ENCODE measurements at regions not wholly inside any gene's neighbourhood (a gene's known extent, or its start where the extent isn't known, plus 50 kb on each side); places are given as distances from the start of the nearest gene placed in this dataset.

- DNase-seq (ENCODE audit: low spot score, unreplicated experiment) = no peak
- Mint-ChIP-seq H3K36me3 (ENCODE audit: insufficient read depth) (no peaks in the 10 kb centered on the region), H3K4me1 (ENCODE audit: low read depth) (peaks cover 10% of the 10 kb centered on the region), H3K9me3 (ENCODE audit: low read depth) (no peaks in the 10 kb centered on the region), H3K27ac (no peak overlapping the region), H3K4me3 (ENCODE audit: low read depth) (no peak overlapping the region), H3K27me3 (peaks cover 54% of the 10 kb centered on the region)
- no peak for TF ChIP-seq CTCF (IDR thresholded peaks at IDR 0.05; ENCODE audit: unreplicated experiment)
These were observed 80.5 kb upstream of the DHRSX start for GRCh38 chrX:2581296-2581695.

DNA sequence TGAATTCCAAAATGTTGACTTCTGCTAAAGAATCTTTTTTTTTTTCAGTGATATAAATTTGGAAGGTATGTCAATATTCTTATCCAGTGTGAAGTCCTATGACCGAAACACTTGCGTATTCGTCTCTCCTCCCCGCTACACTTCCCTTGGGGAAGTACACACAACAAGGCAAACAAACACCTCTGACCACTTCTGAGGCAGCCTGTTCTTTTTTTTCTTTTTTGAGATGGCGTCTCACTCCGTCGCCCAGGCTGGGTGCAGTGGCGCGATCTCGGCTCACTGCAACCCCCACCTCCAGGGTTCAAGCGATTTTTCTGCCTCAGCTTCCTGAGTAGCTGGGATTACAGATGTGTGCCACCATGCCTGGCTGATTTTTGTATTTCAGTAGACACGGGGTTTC is 78.1 kb upstream of the DHRSX start:
- Mint-ChIP-seq H3K9me3 (ENCODE audit: low read depth) (no peaks in the 10 kb centered on the region), H3K4me1 (ENCODE audit: low read depth) (peaks cover 6% of the 10 kb centered on the region), H3K4me3 (ENCODE audit: low read depth) (no peak overlapping the region), H3K36me3 (ENCODE audit: insufficient read depth) (peaks cover 1% of the 10 kb centered on the region), H3K27ac (no peak overlapping the region), H3K27me3 (peaks cover 36% of the 10 kb centered on the region)
- no peak for TF ChIP-seq CTCF (IDR thresholded peaks at IDR 0.05; ENCODE audit: unreplicated experiment)
- DNase-seq (ENCODE audit: low spot score, unreplicated experiment) = no peak

GRCh38 chrX:2577844-2578466 is 77.2 kb upstream of the DHRSX start:
- TF ChIP-seq CTCF (IDR thresholded peaks at IDR 0.05; ENCODE audit: unreplicated experiment) = no peak
- DNase-seq (ENCODE audit: low spot score, unreplicated experiment) = no peak
- no peak overlapping the region for H3K4me3 Mint-ChIP-seq (ENCODE audit: low read depth)
- H3K9me3 Mint-ChIP-seq (ENCODE audit: low read depth) = no peaks in the 10 kb centered on the region
- peaks cover 3% of the 10 kb centered on the region for H3K36me3 Mint-ChIP-seq (ENCODE audit: insufficient read depth)
- no peak overlapping the region for H3K27ac Mint-ChIP-seq
- H3K27me3 Mint-ChIP-seq = peaks cover 31% of the 10 kb centered on the region
- peaks cover 6% of the 10 kb centered on the region for H3K4me1 Mint-ChIP-seq (ENCODE audit: low read depth)

- no peak for DNase-seq (ENCODE audit: low spot score, unreplicated experiment)
- no peak overlapping the region for H3K4me3 Mint-ChIP-seq (ENCODE audit: low read depth)
- H3K27ac Mint-ChIP-seq = no peak overlapping the region
- H3K36me3 Mint-ChIP-seq (ENCODE audit: insufficient read depth) = peaks cover 3% of the 10 kb centered on the region
- no peaks in the 10 kb centered on the region for H3K9me3 Mint-ChIP-seq (ENCODE audit: low read depth)
- peaks cover 19% of the 10 kb centered on the region for H3K27me3 Mint-ChIP-seq
- H3K4me1 Mint-ChIP-seq (ENCODE audit: low read depth) = peaks cover 6% of the 10 kb centered on the region
- no peak for TF ChIP-seq CTCF (IDR thresholded peaks at IDR 0.05; ENCODE audit: unreplicated experiment)
These were observed 76.0 kb upstream of the DHRSX start for GRCh38 chrX:2576793-2577192.

DNA sequence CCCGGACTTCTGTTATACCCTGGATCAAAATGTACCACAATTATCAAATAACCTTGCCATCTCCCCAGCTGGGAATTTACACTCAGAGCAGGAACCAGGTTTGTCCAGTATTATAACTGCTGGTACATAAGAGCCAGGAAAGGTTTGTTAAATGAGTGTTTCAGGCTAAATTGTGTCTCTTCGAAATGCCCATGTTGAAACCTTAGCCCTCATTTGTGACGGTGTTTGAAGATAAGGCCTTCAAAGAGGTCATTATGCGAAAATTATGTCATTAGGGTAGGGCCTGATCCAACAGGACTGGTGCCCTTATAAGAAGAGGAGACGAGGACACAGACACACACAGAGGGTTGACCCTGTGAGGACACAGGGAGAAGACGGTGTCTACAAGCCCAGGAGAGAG is 73.5 kb upstream of the DHRSX start:
- peaks cover 4% of the 10 kb centered on the region for H3K27me3 Mint-ChIP-seq
- no peak for DNase-seq (ENCODE audit: low spot score, unreplicated experiment)
- peaks cover 7% of the 10 kb centered on the region for H3K9me3 Mint-ChIP-seq (ENCODE audit: low read depth)
- no peak overlapping the region for H3K27ac Mint-ChIP-seq
- no peak for TF ChIP-seq CTCF (IDR thresholded peaks at IDR 0.05; ENCODE audit: unreplicated experiment)
- H3K36me3 Mint-ChIP-seq (ENCODE audit: insufficient read depth) = peaks cover 3% of the 10 kb centered on the region
- no peak overlapping the region for H3K4me3 Mint-ChIP-seq (ENCODE audit: low read depth)
- H3K4me1 Mint-ChIP-seq (ENCODE audit: low read depth) = peaks cover 6% of the 10 kb centered on the region

Measured in progenitor cell of endocrine pancreas (in vitro differentiated cells).